CD4-positive, CD25-positive, alpha-beta regulatory T cell (primary cell): ENCODE measurements at regions not wholly inside any gene's neighbourhood (a gene's known extent, or its start where the extent isn't known, plus 50 kb on each side); places are given as distances from the start of the nearest gene placed in this dataset.
"Not testable (repeated sequence)": the region's sequence is repeated elsewhere in the genome, so short reads cannot be mapped to it uniquely, and the experiment has no call there.

Source experiments
- ATAC-seq, 2 donors: fragments of 150-1000 bp; cut with Tn5 transposase; one replicate each; pipeline ENCODE4 v1.10.0; 2021; ENCODE audit warnings: low read depth in 2 of 2, moderate number of reproducible peaks in 2 of 2, moderate library complexity in 1 of 2
- DNase-seq, 3 donors: peaks; one replicate each; pipeline versions ENCODE4 v3.0.0 to v3.0.0-alpha.2; 2012 to 2022; ENCODE audit warnings: mixed read lengths in 1 of 3
- H3K27ac ChIP-seq: one replicate; pipeline ENCODE4 v1.7.0; 2013; ENCODE audit warnings: mild to moderate bottlenecking, low read length; ENCODE audit not compliant: insufficient read depth, poor library complexity, severe bottlenecking
- H3K27me3 ChIP-seq: one replicate; pipeline ENCODE4 v1.7.0; 2013; ENCODE audit warnings: low read length; ENCODE audit not compliant: control insufficient read depth, insufficient read depth
- H3K36me3 ChIP-seq: one replicate; pipeline ENCODE4 v1.7.0; 2013; ENCODE audit warnings: mild to moderate bottlenecking, low read length, moderate library complexity; ENCODE audit not compliant: control insufficient read depth, insufficient read depth
- H3K4me1 ChIP-seq: 2 replicates; pipeline ENCODE4 v1.7.0; 2013; ENCODE audit warnings: mild to moderate bottlenecking, low read length; ENCODE audit not compliant: insufficient read depth, control insufficient read depth, poor library complexity, severe bottlenecking
- H3K4me3 ChIP-seq: one replicate; pipeline ENCODE4 v1.7.0; 2013; ENCODE audit warnings: low read depth, mild to moderate bottlenecking, low read length, moderate library complexity
- H3K9me3 ChIP-seq, 2 experiments: 1 replicate in 1 of 2; 2 replicates in 1 of 2; pipeline ENCODE4 v1.7.0; 2013; ENCODE audit warnings: low read length in 2 of 2, mild to moderate bottlenecking in 1 of 2, moderate library complexity in 1 of 2; ENCODE audit not compliant: control insufficient read depth in 2 of 2
- H3K27ac Mint-ChIP-seq, 3 donors: one replicate each; pipeline ENCODE4 v1.8.0; 2020 to 2022; ENCODE audit warnings: mild to moderate bottlenecking in 3 of 3, mixed read lengths in 3 of 3, moderate library complexity in 2 of 3
- H3K27me3 Mint-ChIP-seq: one replicate; pipeline ENCODE4 v1.8.0; 2022; ENCODE audit warnings: mild to moderate bottlenecking, mixed read lengths
- H3K36me3 Mint-ChIP-seq: one replicate; pipeline ENCODE4 v1.8.0; 2020; ENCODE audit warnings: mixed read lengths
- H3K4me1 Mint-ChIP-seq, 4 donors: one replicate each; pipeline ENCODE4 v1.8.0; 2020 to 2022; ENCODE audit warnings: mixed read lengths in 4 of 4, mild to moderate bottlenecking in 1 of 4
- H3K4me3 Mint-ChIP-seq, 4 donors: one replicate each; pipeline ENCODE4 v1.8.0; 2020 to 2022; ENCODE audit warnings: mild to moderate bottlenecking in 4 of 4, mixed read lengths in 4 of 4, moderate library complexity in 3 of 4
- H3K9me3 Mint-ChIP-seq, 7 donors: one replicate each; pipeline ENCODE4 v1.8.0; 2020 to 2022; ENCODE audit warnings: mixed read lengths in 7 of 7, mild to moderate bottlenecking in 3 of 7, moderate library complexity in 2 of 7

DNA sequence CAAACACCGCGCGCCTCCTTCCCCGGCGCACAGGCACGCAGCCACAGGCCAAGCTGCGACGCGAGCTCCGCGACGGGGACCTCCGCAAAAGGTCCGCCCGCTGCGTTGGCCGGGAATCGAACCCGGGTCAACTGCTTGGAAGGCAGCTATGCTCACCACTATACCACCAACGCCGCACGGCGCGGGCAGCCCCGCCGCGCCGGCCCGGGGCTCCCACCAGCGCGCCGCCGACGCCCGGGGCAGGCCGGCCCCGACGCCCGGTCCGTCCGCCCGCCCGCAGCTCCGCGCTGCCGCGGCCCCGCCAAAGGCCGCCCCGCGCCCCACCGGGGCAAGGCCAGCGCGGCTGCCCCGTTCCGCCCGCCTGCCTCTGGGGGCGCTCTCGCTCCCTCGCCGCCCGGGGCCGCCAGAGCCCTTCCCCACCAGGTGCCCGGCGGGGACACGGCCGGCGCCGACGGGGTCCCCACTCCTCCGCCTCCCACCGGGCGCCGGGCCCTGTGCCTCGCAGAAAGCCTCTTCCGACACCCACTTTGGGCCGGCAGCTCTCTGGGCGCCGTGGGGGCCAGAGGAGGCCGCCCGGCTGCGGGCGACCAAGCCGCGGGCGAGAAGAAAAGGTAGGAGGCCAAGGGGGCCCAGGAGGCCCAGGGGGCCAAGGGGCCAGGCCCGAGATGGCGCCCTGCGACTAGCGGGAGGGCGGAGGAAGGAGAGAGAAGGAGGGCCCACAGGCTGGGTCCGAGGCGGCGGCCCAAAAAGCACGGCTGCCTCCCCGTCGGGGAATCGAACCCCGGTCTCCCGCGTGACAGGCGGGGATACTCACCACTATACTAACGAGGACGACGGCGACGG, 50.2 kb upstream of the FCGR2A start:
- H3K4me3 ChIP-seq, H3K36me3 ChIP-seq, H3K9me3 Mint-ChIP-seq, ATAC-seq, H3K36me3 Mint-ChIP-seq, H3K27ac ChIP-seq, H3K27me3 ChIP-seq, H3K4me3 Mint-ChIP-seq, DNase-seq, H3K4me1 Mint-ChIP-seq, H3K9me3 ChIP-seq, H3K27me3 Mint-ChIP-seq, H3K4me1 ChIP-seq, H3K27ac Mint-ChIP-seq: not testable (repeated sequence)

DNA sequence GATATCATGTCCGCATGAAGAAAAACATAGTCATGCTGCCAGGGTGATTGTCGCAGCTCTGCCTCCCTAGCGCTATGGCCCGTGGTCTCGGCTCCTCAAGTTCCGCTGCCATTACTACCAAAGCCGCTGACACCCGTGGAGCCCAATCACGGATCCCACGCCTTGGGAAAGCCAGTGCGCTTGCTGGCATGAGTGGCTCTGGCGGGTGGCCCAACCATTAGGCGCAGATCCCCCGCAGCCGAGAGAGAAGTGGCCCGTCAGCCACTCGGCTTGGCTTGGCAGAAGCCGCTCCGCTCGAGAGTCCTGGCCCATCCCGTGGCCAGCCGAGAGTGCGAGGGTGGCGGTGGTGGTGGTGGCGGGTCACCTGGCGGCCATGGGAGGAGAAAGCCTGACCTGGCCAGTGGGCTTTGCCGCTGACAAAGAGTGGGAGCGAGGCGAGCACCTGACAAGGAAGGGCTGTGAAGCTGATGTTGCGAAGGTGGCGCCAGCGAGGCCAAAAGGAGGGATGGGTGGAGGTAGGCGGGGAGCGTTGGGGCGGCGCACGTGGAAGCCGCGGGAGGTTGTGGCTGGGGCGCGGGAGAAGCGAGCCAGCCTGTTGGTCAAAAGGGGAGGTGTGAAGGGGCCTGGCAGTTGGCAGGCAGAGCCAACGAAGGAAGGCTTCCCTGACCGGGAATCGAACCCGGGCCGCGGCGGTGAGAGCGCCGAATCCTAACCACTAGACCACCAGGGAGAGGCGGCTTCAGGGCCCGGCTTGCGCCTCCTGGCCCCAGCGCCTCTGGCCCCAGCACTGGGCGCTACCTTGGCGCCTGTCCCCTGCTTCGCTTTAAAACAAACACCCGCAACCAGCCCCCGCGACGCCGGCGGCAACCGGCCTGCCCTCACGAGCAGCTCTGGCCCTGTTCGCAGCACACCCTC, 51.0 kb upstream of the FCGR2A start:
- not testable (repeated sequence) for H3K36me3 ChIP-seq, H3K4me1 ChIP-seq, H3K9me3 Mint-ChIP-seq, H3K4me3 ChIP-seq, H3K27ac Mint-ChIP-seq, H3K36me3 Mint-ChIP-seq, H3K4me3 Mint-ChIP-seq, H3K4me1 Mint-ChIP-seq, H3K27ac ChIP-seq, H3K27me3 ChIP-seq, DNase-seq, H3K9me3 ChIP-seq, H3K27me3 Mint-ChIP-seq
- ATAC-seq, result peak in 1 of 2 donors; percentile 14

DNA sequence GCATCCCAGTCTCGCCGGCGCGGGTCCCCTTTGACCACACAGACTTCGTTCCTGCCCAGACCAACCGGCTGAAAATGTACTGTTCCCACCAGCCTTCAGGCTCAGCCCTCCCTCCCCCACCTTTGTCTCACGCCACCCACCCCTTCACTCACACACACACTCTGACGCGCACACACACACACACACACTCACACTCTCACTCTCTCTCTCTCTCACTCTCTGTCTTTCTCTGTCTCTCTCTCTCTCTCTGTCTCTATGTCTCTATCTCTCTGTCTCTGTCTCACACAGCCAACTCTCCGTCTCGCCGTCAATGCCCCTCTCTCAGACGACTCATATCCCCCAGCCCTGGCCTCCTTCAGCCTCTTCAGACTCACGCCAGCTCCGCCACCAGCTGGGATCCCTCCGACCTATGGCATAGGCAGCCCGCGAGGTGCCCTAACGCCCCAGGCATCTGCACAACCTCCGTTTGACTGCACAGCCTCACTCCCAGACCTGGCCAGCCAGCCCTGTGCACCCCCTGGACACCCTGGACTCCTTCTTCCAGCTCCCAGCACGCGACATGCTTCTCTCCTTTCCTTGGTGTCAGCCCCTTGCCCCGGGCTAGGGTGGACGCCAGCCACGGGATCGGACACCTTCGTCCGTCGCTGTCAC, 53.4 kb upstream of the FCGR2A start:
- H3K4me3 Mint-ChIP-seq, H3K36me3 Mint-ChIP-seq, H3K9me3 Mint-ChIP-seq, H3K27me3 Mint-ChIP-seq, H3K27ac Mint-ChIP-seq, ATAC-seq, H3K9me3 ChIP-seq, H3K4me1 ChIP-seq, H3K4me3 ChIP-seq, H3K27me3 ChIP-seq, DNase-seq, H3K4me1 Mint-ChIP-seq, H3K27ac ChIP-seq, H3K36me3 ChIP-seq: not testable (repeated sequence)

DNA sequence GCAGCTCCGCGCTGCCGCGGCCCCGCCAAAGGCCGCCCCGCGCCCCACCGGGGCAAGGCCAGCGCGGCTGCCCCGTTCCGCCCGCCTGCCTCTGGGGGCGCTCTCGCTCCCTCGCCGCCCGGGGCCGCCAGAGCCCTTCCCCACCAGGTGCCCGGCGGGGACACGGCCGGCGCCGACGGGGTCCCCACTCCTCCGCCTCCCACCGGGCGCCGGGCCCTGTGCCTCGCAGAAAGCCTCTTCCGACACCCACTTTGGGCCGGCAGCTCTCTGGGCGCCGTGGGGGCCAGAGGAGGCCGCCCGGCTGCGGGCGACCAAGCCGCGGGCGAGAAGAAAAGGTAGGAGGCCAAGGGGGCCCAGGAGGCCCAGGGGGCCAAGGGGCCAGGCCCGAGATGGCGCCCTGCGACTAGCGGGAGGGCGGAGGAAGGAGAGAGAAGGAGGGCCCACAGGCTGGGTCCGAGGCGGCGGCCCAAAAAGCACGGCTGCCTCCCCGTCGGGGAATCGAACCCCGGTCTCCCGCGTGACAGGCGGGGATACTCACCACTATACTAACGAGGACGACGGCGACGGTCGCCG, 57.4 kb upstream of the FCGR2A start:
- not testable (repeated sequence) for H3K4me1 ChIP-seq, DNase-seq, H3K4me3 ChIP-seq, H3K36me3 ChIP-seq, H3K9me3 Mint-ChIP-seq, H3K27me3 Mint-ChIP-seq, H3K27ac ChIP-seq, H3K36me3 Mint-ChIP-seq, ATAC-seq, H3K27me3 ChIP-seq, H3K4me3 Mint-ChIP-seq, H3K4me1 Mint-ChIP-seq, H3K27ac Mint-ChIP-seq, H3K9me3 ChIP-seq

DNA sequence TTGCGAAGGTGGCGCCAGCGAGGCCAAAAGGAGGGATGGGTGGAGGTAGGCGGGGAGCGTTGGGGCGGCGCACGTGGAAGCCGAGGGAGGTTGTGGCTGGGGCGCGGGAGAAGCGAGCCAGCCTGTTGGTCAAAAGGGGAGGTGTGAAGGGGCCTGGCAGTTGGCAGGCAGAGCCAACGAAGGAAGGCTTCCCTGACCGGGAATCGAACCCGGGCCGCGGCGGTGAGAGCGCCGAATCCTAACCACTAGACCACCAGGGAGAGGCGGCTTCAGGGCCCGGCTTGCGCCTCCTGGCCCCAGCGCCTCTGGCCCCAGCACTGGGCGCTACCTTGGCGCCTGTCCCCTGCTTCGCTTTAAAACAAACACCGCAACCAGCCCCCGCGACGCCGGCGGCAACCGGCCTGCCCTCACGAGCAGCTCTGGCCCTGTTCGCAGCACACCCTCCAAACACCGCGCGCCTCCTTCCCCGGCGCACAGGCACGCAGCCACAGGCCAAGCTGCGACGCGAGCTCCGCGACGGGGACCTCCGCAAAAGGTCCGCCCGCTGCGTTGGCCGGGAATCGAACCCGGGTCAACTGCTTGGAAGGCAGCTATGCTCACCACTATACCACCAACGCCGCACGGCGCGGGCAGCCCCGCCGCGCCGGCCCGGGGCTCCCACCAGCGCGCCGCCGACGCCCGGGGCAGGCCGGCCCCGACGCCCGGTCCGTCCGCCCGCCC, 58.1 kb upstream of the FCGR2A start:
- not testable (repeated sequence) for H3K4me1 ChIP-seq, H3K27ac Mint-ChIP-seq, H3K4me3 ChIP-seq, H3K27ac ChIP-seq, H3K27me3 Mint-ChIP-seq, H3K36me3 ChIP-seq, ATAC-seq, H3K4me1 Mint-ChIP-seq, H3K4me3 Mint-ChIP-seq, DNase-seq, H3K36me3 Mint-ChIP-seq, H3K27me3 ChIP-seq, H3K9me3 ChIP-seq, H3K9me3 Mint-ChIP-seq

DNA sequence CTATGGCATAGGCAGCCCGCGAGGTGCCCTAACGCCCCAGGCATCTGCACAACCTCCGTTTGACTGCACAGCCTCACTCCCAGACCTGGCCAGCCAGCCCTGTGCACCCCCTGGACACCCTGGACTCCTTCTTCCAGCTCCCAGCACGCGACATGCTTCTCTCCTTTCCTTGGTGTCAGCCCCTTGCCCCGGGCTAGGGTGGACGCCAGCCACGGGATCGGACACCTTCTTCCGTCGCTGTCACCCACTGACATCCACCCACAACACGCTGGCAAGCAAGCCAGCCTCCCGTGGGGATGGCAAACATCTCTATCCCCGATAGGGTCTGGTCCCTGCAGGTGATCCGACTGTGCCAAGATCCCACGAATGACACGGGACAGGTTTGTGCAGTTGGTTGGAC, 60.5 kb upstream of the FCGR2A start:
- H3K4me3 Mint-ChIP-seq, H3K27me3 ChIP-seq, H3K27ac Mint-ChIP-seq, H3K9me3 Mint-ChIP-seq, H3K9me3 ChIP-seq, H3K27ac ChIP-seq, H3K4me1 Mint-ChIP-seq, H3K4me1 ChIP-seq, H3K4me3 ChIP-seq, H3K36me3 Mint-ChIP-seq, H3K36me3 ChIP-seq: not testable (repeated sequence)
- H3K27me3 Mint-ChIP-seq, result peaks cover 13% of the 10 kb centered on the region
- ATAC-seq (peak; percentile 13 to 38), DNase-seq (peak in 1 of 3 donors; percentile 6)

DNA sequence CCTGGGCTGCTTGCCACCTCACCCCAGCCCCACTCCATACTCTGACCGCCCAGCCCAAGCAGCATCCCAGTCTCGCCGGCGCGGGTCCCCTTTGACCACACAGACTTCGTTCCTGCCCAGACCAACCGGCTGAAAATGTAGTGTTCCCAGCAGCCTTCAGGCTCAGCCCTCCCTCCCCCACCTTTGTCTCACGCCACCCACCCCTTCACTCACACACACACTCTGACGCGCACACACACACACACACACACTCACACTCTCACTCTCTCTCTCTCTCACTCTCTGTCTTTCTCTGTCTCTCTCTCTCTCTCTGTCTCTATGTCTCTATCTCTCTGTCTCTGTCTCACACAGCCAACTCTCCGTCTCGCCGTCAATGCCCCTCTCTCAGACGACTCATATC, 61.0 kb upstream of the FCGR2A start:
- not testable (repeated sequence) for H3K27me3 ChIP-seq, H3K36me3 ChIP-seq, ATAC-seq, H3K4me3 ChIP-seq, H3K4me1 ChIP-seq, H3K27ac ChIP-seq, H3K36me3 Mint-ChIP-seq, H3K9me3 Mint-ChIP-seq, DNase-seq, H3K9me3 ChIP-seq, H3K4me3 Mint-ChIP-seq
- Mint-ChIP-seq H3K4me1 (peaks cover 0 to 12% (median 3%) of the 10 kb centered on the region in 4 donors), H3K27ac (peak overlapping the region in 1 of 3 donors; percentile 46), H3K27me3 (peaks cover 18% of the 10 kb centered on the region)
